IMR-90 (cell line): ENCODE measurements at regions not wholly inside any gene's neighbourhood (a gene's known extent, or its start where the extent isn't known, plus 50 kb on each side); places are given as distances from the start of the nearest gene placed in this dataset.

Experiments
- ATAC-seq: fragments of 200-7000 bp; cut with Tn5 transposase; 2 replicates; pipeline ENCODE4 v1.9.1; 2020; ENCODE audit warnings: low read depth, mild to moderate bottlenecking, moderate library complexity
- BruUV-seq: library from RNA; stranded (reverse); fragments of 400-500 nt; replicated peaks from 2 replicates; lab custom pipeline; 2021; lab: Mats Ljungman, UMichigan
- CTCF ChIA-PET: fragments of 300-600 bp; formaldehyde crosslinking; extraction: SDS; loops from one replicate; lab custom pipeline; 2021; ENCODE audit warnings: antibody characterized with exemption; lab: Yijun Ruan, JAX
- POLR2A ChIA-PET: fragments of 300-600 bp; sonication (Branson Sonifier 250); formaldehyde crosslinking; loops from one replicate; lab custom pipeline; 2022; ENCODE audit warnings: antibody characterized with exemption; ENCODE audit not compliant: unreplicated experiment; lab: Charles Lee
- DNase-seq: peaks from one replicate; pipeline ENCODE4 v3.0.0; 2013
- H2AFZ ChIP-seq: replicated peaks from 2 replicates; pipeline ENCODE3; 2013; ENCODE audit warnings: low read length, mild to moderate bottlenecking; ENCODE audit not compliant: poor library complexity
- H2AK5ac ChIP-seq: 2 replicates; pipeline ENCODE4 v1.6.1; 2013; ENCODE audit warnings: low read depth, low read length, inconsistent platforms
- H2AK9ac ChIP-seq: replicated peaks from 2 replicates; pipeline ENCODE3; 2013; ENCODE audit warnings: mild to moderate bottlenecking, low read depth, low read length, moderate library complexity; ENCODE audit not compliant: poor library complexity
- H2BK120ac ChIP-seq: 2 replicates; pipeline ENCODE4 v1.6.1; 2013; ENCODE audit warnings: low read depth, low read length, inconsistent platforms
- H2BK15ac ChIP-seq: 3 replicates; pipeline ENCODE4 v1.6.1; 2013; ENCODE audit warnings: low read depth, low read length, inconsistent platforms
- H2BK20ac ChIP-seq: 2 replicates; pipeline ENCODE4 v1.6.1; 2013; ENCODE audit warnings: low read depth, mild to moderate bottlenecking, inconsistent platforms, low read length, moderate library complexity
- H2BK5ac ChIP-seq: 2 replicates; pipeline ENCODE4 v1.6.1; 2013; ENCODE audit warnings: mild to moderate bottlenecking, low read depth, low read length, inconsistent platforms; ENCODE audit not compliant: poor library complexity, severe bottlenecking
- H3K14ac ChIP-seq: replicated peaks from 2 replicates; pipeline ENCODE4 v1.6.1; 2013; ENCODE audit warnings: low read depth, low read length, inconsistent platforms
- H3K18ac ChIP-seq: 2 replicates; pipeline ENCODE4 v1.6.1; 2013; ENCODE audit warnings: low read depth, low read length, control low read depth
- H3K23ac ChIP-seq: 2 replicates; pipeline ENCODE4 v1.6.1; 2013; ENCODE audit warnings: low read depth, low read length, inconsistent platforms
- H3K27ac ChIP-seq: 2 replicates; pipeline ENCODE4 v1.5.1; 2013; ENCODE audit warnings: mild to moderate bottlenecking, control low read depth, low read length; ENCODE audit not compliant: insufficient read depth
- H3K27me3 ChIP-seq: 2 replicates; pipeline ENCODE4 v1.6.1; 2013; ENCODE audit warnings: low read length; ENCODE audit not compliant: control insufficient read depth, insufficient read depth
- H3K36me3 ChIP-seq: 2 replicates; pipeline ENCODE4 v1.6.1; 2013; ENCODE audit warnings: low read length, mixed read lengths; ENCODE audit not compliant: control insufficient read depth, insufficient read depth
- H3K4ac ChIP-seq: 2 replicates; pipeline ENCODE4 v1.6.1; 2013; ENCODE audit warnings: low read depth, low read length, inconsistent platforms
- H3K4me1 ChIP-seq: 2 replicates; pipeline ENCODE4 v1.6.1; 2013; ENCODE audit warnings: low read length, mixed read lengths; ENCODE audit not compliant: control insufficient read depth, insufficient read depth
- H3K4me2 ChIP-seq: 2 replicates; pipeline ENCODE4 v1.6.1; 2013; ENCODE audit warnings: low read depth, mild to moderate bottlenecking, control low read depth, low read length, moderate library complexity
- H3K4me3 ChIP-seq: 2 replicates; pipeline ENCODE4 v1.5.1; 2013; ENCODE audit warnings: low read depth, mild to moderate bottlenecking, control low read depth, low read length, moderate library complexity; ENCODE audit not compliant: insufficient read depth
- H3K56ac ChIP-seq: 2 replicates; pipeline ENCODE4 v1.6.1; 2013; ENCODE audit warnings: low read length, inconsistent platforms; ENCODE audit not compliant: insufficient read depth; ENCODE audit errors: extremely low read depth
- H3K79me1 ChIP-seq, 2 experiments: 2 replicates each; pipeline ENCODE4 v1.6.1; 2013; ENCODE audit warnings: low read length in 2 of 2, inconsistent platforms in 1 of 2, low read depth in 1 of 2
- H3K9ac ChIP-seq: 2 replicates; pipeline ENCODE4 v1.6.1; 2013; ENCODE audit warnings: low read depth, low read length, control low read depth
- H3K9me1 ChIP-seq: 2 replicates; pipeline ENCODE4 v1.6.1; 2013; ENCODE audit warnings: low read length, inconsistent platforms; ENCODE audit not compliant: insufficient read depth
- H3K9me3 ChIP-seq: 2 replicates; pipeline ENCODE4 v1.6.1; 2013; ENCODE audit warnings: low read length; ENCODE audit not compliant: control insufficient read depth, insufficient read depth
- H4K20me1 ChIP-seq: 2 replicates; pipeline ENCODE4 v1.6.1; 2013; ENCODE audit warnings: low read length, inconsistent platforms; ENCODE audit not compliant: insufficient read depth
- H4K5ac ChIP-seq: 2 replicates; pipeline ENCODE4 v1.6.1; 2013; ENCODE audit warnings: mild to moderate bottlenecking, low read depth, low read length, control low read depth
- H4K8ac ChIP-seq, 2 experiments: 2 replicates each; pipeline ENCODE4 v1.6.1; 2013; ENCODE audit warnings: low read depth in 2 of 2, low read length in 2 of 2, control low read depth in 1 of 2, inconsistent platforms in 1 of 2
- H4K91ac ChIP-seq: 2 replicates; pipeline ENCODE4 v1.6.1; 2013; ENCODE audit warnings: low read depth, low read length, inconsistent platforms; ENCODE audit not compliant: insufficient read depth
- POLR2A ChIP-seq: IDR thresholded peaks from 2 replicates; pipeline ENCODE4 v1.6.1; 2012; ENCODE audit warnings: mild to moderate bottlenecking, low read depth, low read length
- RFX5 ChIP-seq: IDR thresholded peaks from 2 replicates; pipeline ENCODE4 v1.8.0; 2012; ENCODE audit warnings: low read depth, mild to moderate bottlenecking, low read length, moderate library complexity
- SMC3 ChIP-seq: fragments of 150-350 bp; IDR thresholded peaks from 2 replicates; pipeline ENCODE4 v1.6.1; 2016; ENCODE audit warnings: low read depth, mild to moderate bottlenecking, antibody characterized with exemption, low read length, moderate library complexity
- USF2 ChIP-seq: fragments of 150-350 bp; IDR thresholded peaks from 2 replicates; pipeline ENCODE4 v1.6.1; 2017; ENCODE audit warnings: mild to moderate bottlenecking, antibody characterized with exemption, low read length, low read depth
- WGBS, 2 experiments: methylation state at CpG; one replicate each; pipeline versions ENCODE4 v1.1.5 to v1.1.7; 2013; ENCODE audit warnings: missing lambda C conversion rate in 2 of 2; ENCODE audit not compliant: insufficient read length in 1 of 2; ENCODE audit errors: extremely low coverage in 2 of 2; 5-methylcytosine and 5-hydroxymethylcytosine counted together
- dilution Hi-C: fragments of 300-500 bp; cut with HindIII; formaldehyde crosslinking; loops from one replicate; pipeline ENCODE4 v1.14.3; 2018; ENCODE audit warnings: low sequenced_read_pairs; ENCODE audit not compliant: unreplicated experiment
- in situ Hi-C: fragments of 300-500 bp; cut with MboI; formaldehyde crosslinking; loops from 3 replicates; pipeline ENCODE4 v1.14.3; 2019; ENCODE audit warnings: low sequenced_read_pairs, inconsistent platforms, mixed read lengths
- intact Hi-C: fragments of 100-400 bp; cut with micrococcal nuclease; formaldehyde crosslinking; loops from 2 replicates; pipeline ENCODE4 v1.10.0; 2022

GRCh38 chr2:239496700-239497099, 95.9 kb upstream of the HDAC4 start:
- Histone ChIP-seq H3K4me2 (no peak overlapping the region), H3K9ac (no peak overlapping the region), H2BK120ac (no peak overlapping the region), H2BK20ac (no peak overlapping the region), H3K9me3 (peaks cover 5% of the 10 kb centered on the region), H3K4me1 (no peaks in the 10 kb centered on the region), H2AK5ac (no peak overlapping the region), H3K56ac (no peak overlapping the region), H2AFZ (no peak overlapping the region), H3K14ac (no peak overlapping the region), H3K79me1 (no peaks in the 10 kb centered on the region), H3K23ac (no peak overlapping the region), H4K91ac (no peak overlapping the region), H3K27me3 (no peaks in the 10 kb centered on the region; the same call in 1 of the 2 replicates), H4K8ac (no peak overlapping the region), H3K4me3 (no peak overlapping the region), H4K5ac (no peak overlapping the region), H4K20me1 (no peaks in the 10 kb centered on the region), H2BK5ac (no peak overlapping the region), H3K36me3 (no peaks in the 10 kb centered on the region), H3K27ac (no peak overlapping the region), H3K18ac (no peak overlapping the region), H2AK9ac (no peak overlapping the region), H3K4ac (no peak overlapping the region), H2BK15ac (no peak overlapping the region), H3K9me1 (no peaks in the 10 kb centered on the region)
- ATAC-seq: no peak
- no peak for DNase-seq
- WGBS, 2 experiments: 80% methylated on average over 2 of the region's 2 CpGs; no CpG with 5 or more reads in 1 of the 2 experiments
- ChIA-PET CTCF (no interaction called here), POLR2A (no interaction called here)
- BruUV-seq: no TSS peak
- in situ Hi-C loops: no loop called here
- intact Hi-C loops: no loop called here
- no peak for TF ChIP-seq POLR2A
- TF ChIP-seq USF2: no peak
- no peak for TF ChIP-seq SMC3
- TF ChIP-seq RFX5: no peak
- dilution Hi-C loops: no loop called here
